ENCODE measurements at regions not wholly inside any gene's neighbourhood (a gene's known extent, or its start where the extent isn't known, plus 50 kb on each side); places are given as distances from the start of the nearest gene placed in this dataset.
A peak's percentile ranks its signal among the peaks of the same experiment; 100 is the strongest.
"Not testable (repeated sequence)": the region's sequence is repeated elsewhere in the genome, so short reads cannot be mapped to it uniquely, and the experiment has no call there.

DNA sequence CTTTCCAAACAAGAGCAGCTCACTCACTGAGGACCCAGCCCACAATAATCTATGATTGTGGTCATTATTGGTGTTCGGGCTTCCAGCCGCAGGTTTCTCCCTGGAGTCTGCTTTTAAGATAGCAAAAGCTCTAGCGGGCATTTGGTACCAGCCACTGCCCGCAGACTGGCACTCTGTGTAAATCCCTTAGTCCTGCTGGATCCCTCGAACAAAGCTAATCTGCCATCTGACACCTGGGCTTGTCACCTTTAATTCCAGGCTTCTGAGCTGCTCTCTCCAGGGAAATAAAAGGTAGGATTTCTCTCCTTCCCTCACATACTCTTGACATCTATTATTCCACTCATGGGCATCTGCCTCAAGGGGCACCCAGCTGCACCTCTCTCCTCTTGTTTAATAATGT is 158.7 kb downstream of the PDCD6IP start:
- no peak for DNase-seq

DNA sequence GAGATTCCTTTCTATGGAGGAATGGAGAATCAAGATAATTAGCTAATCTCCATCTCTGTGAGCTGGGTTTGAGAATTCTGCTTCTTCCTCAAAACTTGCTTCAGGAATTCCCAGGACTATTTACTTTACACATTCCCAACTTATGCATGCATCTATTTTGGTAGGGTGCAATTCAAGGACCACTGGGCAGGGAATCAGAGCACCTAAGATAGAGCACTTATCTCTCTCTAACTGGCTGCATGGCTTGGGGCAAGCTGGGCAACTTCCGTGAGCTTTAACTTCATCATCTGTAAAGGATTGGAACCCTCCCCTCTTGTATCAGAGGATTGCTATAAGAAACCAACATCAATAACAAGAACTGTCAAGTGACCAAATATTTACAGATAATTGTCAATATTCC is 160.2 kb downstream of the PDCD6IP start:
- DNase-seq: no peak

- DNase-seq: no peak
Measured at GRCh38 chr3:33962396-33962795, 164.0 kb downstream of the PDCD6IP start.

DNA sequence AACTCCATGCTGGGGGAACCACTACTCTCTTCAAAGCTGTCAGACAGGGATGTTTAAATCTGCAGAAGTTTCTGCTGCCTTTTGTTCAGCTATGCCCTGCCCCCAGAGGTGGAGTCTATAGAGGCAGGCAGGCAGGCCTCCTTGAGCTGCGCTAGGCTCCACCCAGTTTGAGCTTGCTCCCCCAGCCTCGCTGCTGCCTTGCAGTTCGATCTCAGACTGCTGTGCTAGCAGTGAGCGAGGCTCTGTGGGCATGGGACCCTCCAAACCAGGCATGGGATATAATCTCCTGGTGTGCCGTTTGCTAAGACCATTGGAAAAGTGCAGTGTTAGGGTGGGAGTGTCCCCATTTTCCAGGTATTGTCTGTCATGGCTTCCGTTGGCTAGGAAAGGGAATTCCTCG is 171.8 kb downstream of the PDCD6IP start:
- not testable (repeated sequence) for DNase-seq

DNA sequence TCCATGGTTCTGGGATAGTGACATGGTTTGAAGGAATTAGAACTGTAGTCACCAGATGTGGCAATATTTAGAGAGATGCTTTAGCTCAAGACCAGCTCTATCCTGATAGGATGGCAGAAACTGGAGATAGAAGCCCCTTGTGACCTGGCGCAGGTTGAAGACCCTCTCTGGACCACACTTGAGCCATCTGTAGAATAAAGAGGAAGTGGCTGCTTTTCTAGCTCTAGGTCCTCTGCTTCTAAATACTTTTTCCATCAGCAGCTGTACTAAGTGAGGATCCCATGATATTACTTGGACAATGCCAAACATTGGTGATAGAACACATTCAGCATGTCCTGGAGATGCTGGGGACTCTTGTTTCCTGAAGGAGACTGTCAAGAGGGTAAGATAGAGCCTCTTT is 172.6 kb downstream of the PDCD6IP start:
- no peak for DNase-seq

DNA sequence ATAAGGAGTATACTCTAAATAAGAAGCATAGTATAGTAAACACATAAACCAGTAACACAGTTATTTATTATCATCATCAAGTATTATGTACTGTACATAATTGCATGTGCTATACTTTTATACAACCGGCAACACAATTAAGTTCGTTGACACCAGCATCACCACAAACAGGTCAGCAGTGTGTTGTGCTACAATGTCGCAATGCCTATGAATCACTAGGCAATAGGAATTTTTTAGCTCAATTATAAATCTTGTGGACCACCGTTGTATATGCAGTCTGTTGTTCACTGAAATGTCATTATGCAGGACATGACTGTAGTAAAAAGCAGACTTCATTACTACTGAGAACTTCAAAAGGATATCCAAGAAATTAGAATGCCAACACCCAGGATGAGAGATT is 177.0 kb downstream of the PDCD6IP start:
- DNase-seq: no peak

DNA sequence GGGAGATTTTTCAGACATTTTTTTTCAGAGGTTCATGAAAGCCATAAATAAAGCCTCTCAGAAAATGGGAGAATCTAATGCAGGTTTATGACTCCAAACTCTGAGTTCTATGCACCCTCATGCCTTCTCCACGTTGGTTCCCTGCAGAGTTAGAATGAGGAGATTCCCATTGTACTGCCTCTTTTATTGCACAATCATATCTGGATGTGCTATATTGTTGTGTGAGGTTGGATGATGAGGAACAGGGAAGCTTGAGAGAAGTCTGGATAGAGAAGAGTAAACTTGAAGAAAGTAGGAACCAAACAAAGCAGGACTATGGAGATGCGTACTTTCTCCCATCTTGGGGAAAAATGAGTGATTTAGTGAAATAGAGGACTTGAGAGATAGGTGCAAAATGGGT is 178.8 kb downstream of the PDCD6IP start:
- no peak for DNase-seq

- DNase-seq: peak in 1 of 2 experiments; percentile 15
Measured at GRCh38 chr3:33980252-33980651, 181.8 kb downstream of the PDCD6IP start.

GRCh38 chr3:33982269-33982798 is 183.9 kb downstream of the PDCD6IP start:
- DNase-seq: no peak

GRCh38 chr3:33982949-33983348 is 184.5 kb downstream of the PDCD6IP start:
- not testable (repeated sequence) for DNase-seq

- no peak for DNase-seq
Measured at GRCh38 chr3:33989229-33989628, 190.8 kb downstream of the PDCD6IP start.

- DNase-seq: no peak
Measured at GRCh38 chr3:33991673-33992072, 193.2 kb downstream of the PDCD6IP start.

- no peak for DNase-seq
Measured at GRCh38 chr3:33993631-33994030, 195.2 kb downstream of the PDCD6IP start.

DNA sequence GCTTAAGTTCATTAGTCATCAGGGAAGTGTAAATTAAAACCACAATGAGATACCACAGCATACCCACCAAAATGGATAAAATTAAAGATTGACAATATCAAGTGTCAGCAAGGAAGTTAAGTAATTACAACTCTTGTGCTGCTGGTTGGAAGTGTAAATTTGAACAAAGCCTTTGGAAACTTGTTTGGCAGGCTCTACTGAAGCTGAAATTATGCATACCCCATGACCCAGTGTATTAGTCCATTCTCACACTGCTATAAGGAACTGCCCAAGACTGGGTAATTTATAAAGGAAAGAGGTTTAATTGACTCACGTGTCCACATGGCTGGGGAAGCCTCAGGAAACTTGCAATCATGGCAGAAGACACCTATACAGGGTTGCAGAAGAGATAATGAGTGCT is 196.1 kb downstream of the PDCD6IP start:
- no peak for DNase-seq

GRCh38 chr3:34000301-34000700 is 201.9 kb downstream of the PDCD6IP start:
- DNase-seq: no peak

DNA sequence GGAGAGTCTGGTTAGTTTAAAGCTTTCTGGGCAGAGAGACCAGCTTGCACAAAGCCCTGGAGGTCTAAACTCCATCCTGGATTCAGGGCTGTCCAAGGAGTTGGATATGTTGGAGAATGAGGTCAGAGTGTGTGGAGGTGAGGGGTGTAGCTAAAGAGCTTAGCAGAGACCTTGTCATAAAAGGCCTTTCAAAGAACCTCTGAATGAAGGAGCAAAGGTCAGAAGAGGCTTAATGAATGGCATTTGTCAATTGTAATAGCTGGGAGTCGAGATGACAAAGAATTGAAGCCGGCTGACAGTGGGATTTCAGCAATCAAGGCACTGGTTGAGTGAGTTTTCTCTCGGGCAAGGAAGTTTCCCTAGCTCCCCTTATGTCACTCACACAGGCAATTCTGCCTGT is 202.6 kb downstream of the PDCD6IP start:
- DNase-seq: no peak

DNA sequence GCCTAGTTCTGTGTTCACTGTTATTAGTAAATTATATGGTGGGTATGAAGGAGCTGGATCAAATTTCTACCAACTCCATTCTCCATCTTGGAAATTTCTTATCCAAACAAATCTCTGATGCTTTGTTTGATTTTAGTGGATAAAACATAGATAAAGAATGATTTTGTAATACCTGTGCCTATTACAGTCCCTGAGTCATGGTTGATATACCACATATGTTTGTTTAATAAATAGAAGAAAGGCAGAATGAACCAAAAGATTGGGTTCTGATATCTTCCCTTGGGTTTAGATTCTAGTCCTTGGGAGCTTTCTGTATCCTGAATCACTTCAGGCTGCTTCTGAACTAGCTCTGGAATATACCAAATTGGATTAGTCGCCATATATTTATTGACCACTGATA is 203.6 kb downstream of the PDCD6IP start:
- DNase-seq: no peak

DNA sequence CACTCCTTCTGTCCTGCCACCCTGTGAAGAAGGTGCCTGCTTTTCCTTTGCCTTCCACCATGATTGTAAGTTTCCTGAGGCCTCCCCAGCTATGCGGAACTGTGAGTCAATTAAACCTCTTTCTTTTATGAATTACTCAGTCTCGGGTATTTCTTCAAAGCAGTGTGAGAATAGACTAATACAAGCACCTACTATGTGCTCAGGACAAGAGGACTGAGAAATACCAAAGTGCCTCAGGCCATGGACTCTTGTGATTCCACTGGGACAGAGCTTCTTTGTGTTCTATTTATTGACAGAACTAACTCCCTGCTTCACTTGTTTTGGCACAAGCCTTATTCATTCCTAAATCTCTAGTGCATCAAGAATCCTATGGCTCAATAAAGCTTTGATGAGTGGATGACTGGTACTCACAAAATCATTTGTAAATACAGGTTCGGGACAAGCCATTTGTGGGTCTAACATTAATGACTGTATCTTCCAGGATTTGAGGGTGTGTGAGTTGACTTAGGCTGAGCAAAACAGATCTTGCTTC is 204.2 kb downstream of the PDCD6IP start:
- no peak for DNase-seq

DNA sequence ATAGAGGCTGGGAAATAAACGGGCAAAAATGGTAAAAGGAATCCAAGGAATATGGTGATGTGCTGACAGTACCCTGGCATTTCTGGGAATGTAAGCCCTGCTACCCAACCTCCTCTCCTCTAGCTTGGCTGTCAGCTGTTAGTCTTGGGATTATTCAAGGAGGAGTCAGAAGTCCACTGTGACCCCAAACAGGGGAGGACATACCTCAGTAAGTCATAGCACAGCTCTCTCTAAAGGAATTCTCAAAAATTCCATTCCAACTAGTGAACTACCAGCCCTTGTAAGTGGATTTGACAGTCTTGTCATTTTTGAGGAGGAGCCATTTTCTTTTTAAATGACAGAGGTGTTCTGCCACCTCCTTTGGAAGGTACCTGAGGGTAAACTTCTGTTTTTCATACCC is 207.5 kb downstream of the PDCD6IP start:
- DNase-seq: no peak

- no peak for DNase-seq
Measured at GRCh38 chr3:34008191-34008590, 209.8 kb downstream of the PDCD6IP start.

- no peak for DNase-seq
Measured at GRCh38 chr3:34008836-34009809, 210.7 kb downstream of the PDCD6IP start.

DNA sequence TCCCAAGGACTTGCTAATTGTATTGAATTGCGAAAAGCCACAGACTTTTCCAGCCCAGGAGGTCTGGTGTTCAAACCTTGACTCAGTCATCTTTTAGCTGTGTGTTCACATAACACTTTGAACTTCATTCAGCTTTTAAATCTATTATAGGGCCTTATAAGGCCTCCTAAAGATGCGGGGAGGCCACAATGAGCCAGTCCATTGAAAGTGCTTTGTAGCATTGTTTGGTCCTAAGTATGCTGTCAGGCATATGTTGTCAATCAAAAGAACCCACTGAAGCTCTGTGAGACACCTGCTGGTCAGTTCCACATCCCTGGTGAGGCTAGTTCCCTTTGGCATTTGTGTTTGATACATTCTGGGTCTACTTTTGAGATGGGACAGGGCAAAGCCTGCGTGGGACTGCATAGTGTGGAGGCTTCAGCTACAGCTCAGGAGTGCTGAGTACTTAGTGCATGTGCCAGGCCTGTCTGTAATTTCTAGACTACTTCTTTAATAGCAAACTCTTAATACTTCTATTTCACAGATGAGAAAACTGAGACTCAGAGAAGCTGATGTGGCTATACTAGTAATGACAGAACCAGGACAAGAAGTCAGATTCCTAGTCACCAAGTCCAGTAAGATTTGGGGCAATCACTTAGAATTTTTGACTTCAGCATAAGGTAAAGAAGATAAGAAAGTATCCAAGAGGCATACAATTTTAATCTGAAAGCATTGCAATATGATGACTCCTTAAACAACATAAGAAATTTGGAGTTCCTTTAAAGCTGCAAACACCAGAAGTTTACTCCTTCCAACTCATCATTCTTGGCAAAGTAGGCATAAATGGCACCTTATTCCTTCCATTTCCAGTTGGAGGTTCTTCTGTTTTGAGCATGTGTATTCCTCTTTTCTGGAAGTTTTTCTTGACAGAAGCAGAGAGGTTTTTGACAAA is 213.0 kb downstream of the PDCD6IP start:
- DNase-seq: peak; percentile 9 to 22

- no peak for DNase-seq
Measured at GRCh38 chr3:34012102-34012461, 213.7 kb downstream of the PDCD6IP start.

All from AML-193 (cell line).